H1 (cell line): ENCODE measurements at regions not wholly inside any gene's neighbourhood (a gene's known extent, or its start where the extent isn't known, plus 50 kb on each side); places are given as distances from the start of the nearest gene placed in this dataset.

ENCODE experiments used
- ATF3 ChIP-seq: IDR thresholded peaks from 2 replicates; pipeline ENCODE4 v1.6.1; 2011; ENCODE audit warnings: low read depth, mild to moderate bottlenecking, low read length; ENCODE audit not compliant: insufficient read depth
- GABPA ChIP-seq: IDR thresholded peaks from 2 replicates; pipeline ENCODE4 v1.6.1; 2011; ENCODE audit warnings: mild to moderate bottlenecking, low read length, moderate library complexity, borderline replicate concordance; ENCODE audit not compliant: insufficient read depth
- KDM4A ChIP-seq: IDR thresholded peaks from one replicate; pipeline ENCODE4 v1.7.1; 2012; ENCODE audit warnings: low read depth, mild to moderate bottlenecking, moderate library complexity, low read length, inconsistent platforms; ENCODE audit not compliant: severe bottlenecking
- POLR2AphosphoS5 ChIP-seq: IDR thresholded peaks from 2 replicates; pipeline ENCODE4 v1.6.1; 2011; ENCODE audit warnings: low read depth, low read length
- RXRA ChIP-seq: IDR thresholded peaks from 2 replicates; pipeline ENCODE4 v1.6.1; 2011; ENCODE audit warnings: low read depth, mild to moderate bottlenecking, low read length, moderate library complexity; ENCODE audit not compliant: insufficient read depth

- TF ChIP-seq GABPA (no peak), RXRA (no peak), POLR2AphosphoS5 (no peak), ATF3 (no peak), KDM4A (no peak)
These were observed 323.8 kb upstream of the PPP2R3A start (continued) for GRCh38 chr3:135641761-135642160.
